ENCODE measurements at regions not wholly inside any gene's neighbourhood (a gene's known extent, or its start where the extent isn't known, plus 50 kb on each side); places are given as distances from the start of the nearest gene placed in this dataset.

DNA sequence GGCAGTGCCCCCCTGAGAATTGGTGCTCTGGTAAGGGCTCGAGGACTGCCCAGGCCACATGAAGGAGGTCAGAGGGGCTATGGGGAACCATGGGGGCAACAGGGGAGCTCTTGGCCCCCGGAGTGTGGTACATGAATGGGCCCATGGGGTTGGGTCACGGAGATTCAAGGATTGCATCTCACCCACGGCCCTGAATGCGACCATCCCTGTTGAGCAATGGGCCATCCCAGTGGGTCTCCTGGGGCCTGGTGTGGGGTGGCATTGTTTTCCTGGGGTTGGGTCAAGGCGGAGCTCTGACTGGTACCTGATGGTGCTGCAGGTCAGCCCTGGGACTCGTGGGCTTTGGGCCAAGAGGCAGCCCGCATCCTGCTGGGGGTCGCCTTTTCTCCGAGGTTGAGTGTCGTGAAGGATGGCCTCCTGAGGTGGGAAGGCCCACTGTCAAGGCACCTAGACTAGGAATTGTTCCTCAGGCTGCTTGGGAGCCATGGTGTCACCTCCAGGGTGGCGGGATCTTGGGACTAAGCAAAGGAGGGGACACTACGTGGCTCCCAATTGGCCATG is 198.3 kb downstream of the UBE3A start:
- TF ChIP-seq, protein P1, sequence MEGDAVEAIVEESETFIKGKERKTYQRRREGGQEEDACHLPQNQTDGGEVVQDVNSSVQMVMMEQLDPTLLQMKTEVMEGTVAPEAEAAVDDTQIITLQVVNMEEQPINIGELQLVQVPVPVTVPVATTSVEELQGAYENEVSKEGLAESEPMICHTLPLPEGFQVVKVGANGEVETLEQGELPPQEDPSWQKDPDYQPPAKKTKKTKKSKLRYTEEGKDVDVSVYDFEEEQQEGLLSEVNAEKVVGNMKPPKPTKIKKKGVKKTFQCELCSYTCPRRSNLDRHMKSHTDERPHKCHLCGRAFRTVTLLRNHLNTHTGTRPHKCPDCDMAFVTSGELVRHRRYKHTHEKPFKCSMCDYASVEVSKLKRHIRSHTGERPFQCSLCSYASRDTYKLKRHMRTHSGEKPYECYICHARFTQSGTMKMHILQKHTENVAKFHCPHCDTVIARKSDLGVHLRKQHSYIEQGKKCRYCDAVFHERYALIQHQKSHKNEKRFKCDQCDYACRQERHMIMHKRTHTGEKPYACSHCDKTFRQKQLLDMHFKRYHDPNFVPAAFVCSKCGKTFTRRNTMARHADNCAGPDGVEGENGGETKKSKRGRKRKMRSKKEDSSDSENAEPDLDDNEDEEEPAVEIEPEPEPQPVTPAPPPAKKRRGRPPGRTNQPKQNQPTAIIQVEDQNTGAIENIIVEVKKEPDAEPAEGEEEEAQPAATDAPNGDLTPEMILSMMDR (IDR thresholded peaks at IDR 0.05; ENCODE audit: insufficient read depth, low read depth, low read length): no peak
- TF ChIP-seq EZH2 (IDR thresholded peaks at IDR 0.05; ENCODE audit: insufficient read depth, low read length): no peak

Data from astrocyte (in vitro differentiated cells and primary cell).